Heart left ventricle (tissue), 16 donors: ENCODE measurements at regions not wholly inside any gene's neighbourhood (a gene's known extent, or its start where the extent isn't known, plus 50 kb on each side); places are given as distances from the start of the nearest gene placed in this dataset.
"Not testable (repeated sequence)": the region's sequence is repeated elsewhere in the genome, so short reads cannot be mapped to it uniquely, and the experiment has no call there.

Experiments
- ATAC-seq, 4 donors: fragments of 200-7000 bp; cut with Tn5 transposase; one replicate each; pipeline ENCODE4 v1.9.1; 2020 to 2022; ENCODE audit warnings: moderate library complexity in 4 of 4, mild to moderate bottlenecking in 3 of 4, moderate number of reproducible peaks in 1 of 4
- DNase-seq, 5 donors: peaks; one replicate each; pipeline ENCODE4 v3.0.0-alpha.2; 2020
- H3K27ac ChIP-seq, 12 donors: fragments of 200-600 bp; sonication (generic) in 4 of 12; one replicate each; pipeline versions ENCODE4 v1.5.0 to v1.8.0; 2016 to 2022; ENCODE audit warnings: mild to moderate bottlenecking in 2 of 12
- H3K27me3 ChIP-seq, 9 donors: fragments of 200-600 bp; sonication (generic) in 2 of 9; one replicate each; pipeline versions ENCODE4 v1.5.1 to v1.8.0; 2016 to 2022; ENCODE audit warnings: mild to moderate bottlenecking in 3 of 9
- H3K36me3 ChIP-seq, 9 donors: fragments of 200-600 bp; sonication (generic) in 2 of 9; one replicate each; pipeline versions ENCODE4 v1.5.0 to v1.8.0; 2018 to 2022; ENCODE audit warnings: mild to moderate bottlenecking in 2 of 9
- H3K4me1 ChIP-seq, 12 donors: fragments of 200-600 bp; sonication (generic) in 4 of 12; one replicate each; pipeline versions ENCODE4 v1.5.0 to v1.8.0; 2016 to 2022; ENCODE audit warnings: mild to moderate bottlenecking in 3 of 12
- H3K4me3 ChIP-seq, 12 donors: fragments of 200-600 bp; sonication (generic) in 4 of 12; one replicate each; pipeline versions ENCODE4 v1.5.0 to v1.8.0; 2017 to 2022; ENCODE audit warnings: mild to moderate bottlenecking in 9 of 12, moderate library complexity in 4 of 12
- H3K9me3 ChIP-seq, 12 donors: fragments of 200-600 bp; sonication (generic) in 4 of 12; one replicate each; pipeline versions ENCODE4 v1.5.0 to v1.8.0; 2016 to 2022; ENCODE audit warnings: mild to moderate bottlenecking in 1 of 12
- POLR2A ChIP-seq, 2 donors: fragments of 450-650 bp; IDR thresholded peaks; one replicate each; pipeline ENCODE4 v1.6.1; 2017; ENCODE audit warnings: antibody characterized with exemption in 2 of 2, mild to moderate bottlenecking in 2 of 2, moderate library complexity in 2 of 2
- WGBS, 4 donors: extraction: QIAGEN DNeasy Blood & Tissue Kit in 2 of 4; methylation state at CpG; one replicate each; pipeline versions ENCODE4 v1.1.5 to v1.1.7; 2013 to 2018; 5-methylcytosine and 5-hydroxymethylcytosine counted together
- intact Hi-C, 10 donors: fragments of 100-400 bp; cut with DNase I; formaldehyde crosslinking; loops; one replicate each; pipeline versions ENCODE4 v1.11.1 to v1.14.2; 2022
- TF ChIP-seq, protein P1 (sequence below), 12 donors: fragments of 200-600 bp; sonication (generic) in 4 of 12; IDR thresholded peaks; one replicate each; pipeline versions ENCODE4 v1.5.0 to v1.8.0; 2018 to 2022; ENCODE audit warnings: antibody characterized with exemption in 12 of 12, mild to moderate bottlenecking in 5 of 12
- donor health status: ischemic (EF 13 %, LVEDD 7.1; RV severe dilation, severe dysfunction).
- donor health status: healthy with polysubstance abuse.
- donor health status: DM: no; HTN: yes; CAD: no.
- donor health status: DM: no; HTN: no; CAD: no.
- donor health status: ischemic (EF 25% LVEDD 6.9; RV normal size, moderate dysfunction).
- donor health status: ischemic (EF 25% LVEDD 5.7; RV mildly dilated, moderate dysfunction).
- donor health status: healthy.
- donor health status: DM: yes; HTN: yes; CAD: no.
- donor health status: ischemic (EF 35%, LVEDD 5.7; RV mildly dilated, moderate dysfunction).
- donor health status: nonischemic (EF 11% LVEDD 7.7; RV severe dilation, severe dysfunction).
- donor health status: DM: yes; HTN: yes; CAD: no.
- donor health status: PGD.
- donor health status: ischemic (EF 29% LVEDD 5.4; RV normal size, mild dysfunction).
- donor health status: nonischemic (EF 23%, LVEDD 6.1; RV moderate dilation, normal function).

DNA sequence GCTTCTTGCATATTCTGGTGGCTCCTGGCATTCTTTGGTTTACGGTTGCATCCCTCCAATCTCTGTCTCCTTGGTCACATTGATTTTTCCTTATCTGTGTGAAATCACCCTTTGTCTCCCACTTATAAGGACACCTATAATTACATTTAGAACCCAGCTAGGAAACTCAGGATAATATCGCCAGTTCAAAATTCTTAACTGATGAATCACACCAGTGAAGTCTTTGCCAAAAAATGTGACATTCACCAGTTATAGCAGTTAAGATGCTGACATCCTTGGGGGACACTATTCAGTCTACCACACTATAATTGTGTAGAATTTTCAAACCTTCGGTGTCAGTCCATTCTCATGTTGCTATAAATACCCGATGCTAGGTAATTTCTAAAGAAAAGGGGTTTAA is 320.2 kb downstream of the TMX3 start:
- Histone ChIP-seq H3K9me3 (no peaks in the 10 kb centered on the region), H3K4me3 (no peak overlapping the region), H3K36me3 (no peaks in the 10 kb centered on the region), H3K27me3 (no peaks in the 10 kb centered on the region), H3K4me1 (no peaks in the 10 kb centered on the region), H3K27ac (no peak overlapping the region)
- ATAC-seq = no peak
- TF ChIP-seq, protein P1, sequence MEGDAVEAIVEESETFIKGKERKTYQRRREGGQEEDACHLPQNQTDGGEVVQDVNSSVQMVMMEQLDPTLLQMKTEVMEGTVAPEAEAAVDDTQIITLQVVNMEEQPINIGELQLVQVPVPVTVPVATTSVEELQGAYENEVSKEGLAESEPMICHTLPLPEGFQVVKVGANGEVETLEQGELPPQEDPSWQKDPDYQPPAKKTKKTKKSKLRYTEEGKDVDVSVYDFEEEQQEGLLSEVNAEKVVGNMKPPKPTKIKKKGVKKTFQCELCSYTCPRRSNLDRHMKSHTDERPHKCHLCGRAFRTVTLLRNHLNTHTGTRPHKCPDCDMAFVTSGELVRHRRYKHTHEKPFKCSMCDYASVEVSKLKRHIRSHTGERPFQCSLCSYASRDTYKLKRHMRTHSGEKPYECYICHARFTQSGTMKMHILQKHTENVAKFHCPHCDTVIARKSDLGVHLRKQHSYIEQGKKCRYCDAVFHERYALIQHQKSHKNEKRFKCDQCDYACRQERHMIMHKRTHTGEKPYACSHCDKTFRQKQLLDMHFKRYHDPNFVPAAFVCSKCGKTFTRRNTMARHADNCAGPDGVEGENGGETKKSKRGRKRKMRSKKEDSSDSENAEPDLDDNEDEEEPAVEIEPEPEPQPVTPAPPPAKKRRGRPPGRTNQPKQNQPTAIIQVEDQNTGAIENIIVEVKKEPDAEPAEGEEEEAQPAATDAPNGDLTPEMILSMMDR (IDR thresholded peaks at IDR 0.05) = no peak
- WGBS, 4 donors = 62 to 81% (median 70%) methylated on average over 4 of the region's 4 CpGs
- DNase-seq = no peak
- intact Hi-C loops = no loop called here

DNA sequence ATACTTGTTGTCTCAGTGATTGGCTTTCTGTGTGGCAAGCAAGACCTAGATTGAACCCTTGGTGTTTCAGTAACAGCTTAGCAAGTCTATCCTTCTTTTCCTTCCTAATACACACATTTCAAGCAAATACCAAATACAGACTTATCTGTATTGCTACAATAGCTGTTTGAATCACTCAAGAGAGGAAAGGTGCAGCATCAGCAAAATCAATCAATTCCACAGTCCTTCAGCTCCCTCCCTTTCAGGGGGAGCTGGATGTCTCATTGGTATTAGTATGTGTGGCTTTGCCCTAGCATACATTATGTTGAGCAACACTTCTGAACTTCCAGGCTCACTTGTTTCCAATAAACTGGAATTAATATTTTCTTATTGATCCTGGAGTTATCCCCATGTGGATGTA is 323.1 kb downstream of the TMX3 start:
- intact Hi-C loops = no loop called here
- Histone ChIP-seq H3K4me1 (no peaks in the 10 kb centered on the region), H3K9me3 (no peaks in the 10 kb centered on the region), H3K27me3 (no peaks in the 10 kb centered on the region), H3K4me3 (no peak overlapping the region), H3K27ac (no peak overlapping the region), H3K36me3 (no peaks in the 10 kb centered on the region)
- no peak for DNase-seq
- no peak for ATAC-seq
- no peak for TF ChIP-seq POLR2A (IDR thresholded peaks at IDR 0.05)
- TF ChIP-seq, protein P1 (IDR thresholded peaks at IDR 0.05) = no peak

DNA sequence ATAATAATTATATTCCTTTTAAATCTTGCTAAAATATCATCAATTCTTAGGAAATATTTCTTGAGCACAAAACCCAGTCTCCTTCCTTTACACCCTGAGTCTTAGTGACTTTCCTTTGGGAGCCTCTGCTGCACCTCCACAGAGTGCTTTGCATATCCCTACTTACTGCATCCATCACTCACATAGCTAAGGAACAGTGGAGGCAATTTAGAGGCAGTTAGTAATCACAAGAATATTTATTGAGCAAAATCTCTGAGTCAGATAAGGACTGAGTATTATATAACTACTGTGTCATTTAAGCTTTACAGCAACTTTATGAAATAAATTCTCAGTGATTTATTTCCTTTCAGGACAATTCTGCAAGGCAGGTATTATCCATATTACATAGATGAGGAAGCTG is 327.7 kb downstream of the TMX3 start:
- TF ChIP-seq, protein P1 (IDR thresholded peaks at IDR 0.05) = no peak
- TF ChIP-seq POLR2A (IDR thresholded peaks at IDR 0.05) = no peak
- intact Hi-C loops = no loop called here
- Histone ChIP-seq H3K27me3 (no peaks in the 10 kb centered on the region), H3K27ac (no peak overlapping the region), H3K9me3 (peaks cover 0 to 12% (median 0%) of the 10 kb centered on the region in 12 donors), H3K36me3 (no peaks in the 10 kb centered on the region), H3K4me3 (no peak overlapping the region), H3K4me1 (no peaks in the 10 kb centered on the region)
- no peak for ATAC-seq
- DNase-seq = no peak

DNA sequence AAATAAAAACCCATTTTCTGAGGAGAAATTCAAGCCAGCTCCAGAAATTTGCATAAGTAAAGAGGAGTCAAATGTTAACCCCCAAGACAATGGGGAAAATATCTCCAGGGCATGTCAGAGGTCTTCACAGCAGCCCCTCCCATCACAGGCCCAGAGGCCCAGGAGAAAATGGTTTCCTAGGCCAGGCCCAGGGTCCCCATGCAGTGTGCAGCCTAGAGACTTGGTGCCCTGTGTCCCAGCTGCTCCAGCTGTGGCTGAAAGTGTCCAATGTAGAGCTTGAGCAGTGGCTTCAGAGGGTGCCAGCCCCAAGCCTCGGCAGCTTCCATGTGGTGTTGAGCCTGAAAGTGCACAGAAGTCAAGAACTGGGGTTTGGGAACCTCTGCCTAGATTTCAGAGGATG is 330.9 kb downstream of the TMX3 start:
- intact Hi-C loops, H3K27me3 ChIP-seq, H3K4me1 ChIP-seq, H3K36me3 ChIP-seq, DNase-seq, ATAC-seq, H3K27ac ChIP-seq, H3K4me3 ChIP-seq: not testable (repeated sequence)
- H3K9me3 ChIP-seq = peaks cover 0 to 12% (median 0%) of the 10 kb centered on the region in 12 donors
- WGBS, 4 donors = 54 to 88% (median 64%) methylated on average over 1 of the region's 1 CpG

DNA sequence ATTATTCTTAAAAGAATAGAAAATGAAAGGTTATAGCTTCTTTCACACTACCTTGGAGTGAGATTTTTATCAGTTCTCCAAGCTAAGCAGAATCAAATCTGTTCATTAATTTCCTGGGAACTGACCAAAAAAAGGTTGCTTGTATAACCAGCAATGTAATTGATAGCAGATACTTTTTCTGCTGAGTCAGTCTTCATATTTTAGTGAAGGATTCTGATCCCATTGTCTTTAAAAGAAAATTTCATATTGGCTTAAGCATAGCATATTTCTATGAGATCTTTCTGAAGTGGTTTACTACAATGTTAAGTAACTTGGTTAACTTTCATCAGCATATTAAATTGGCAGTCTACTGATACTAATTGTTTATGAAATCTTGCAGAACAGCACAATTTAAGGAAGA is 338.0 kb downstream of the TMX3 start:
- ATAC-seq (no peak), DNase-seq (no peak)
- intact Hi-C loops = no loop called here
- no peaks in the 10 kb centered on the region for H3K4me1 ChIP-seq
- no peak overlapping the region for H3K27ac ChIP-seq
- H3K36me3 ChIP-seq = no peaks in the 10 kb centered on the region
- no peaks in the 10 kb centered on the region for H3K9me3 ChIP-seq
- no peak overlapping the region for H3K4me3 ChIP-seq
- no peaks in the 10 kb centered on the region for H3K27me3 ChIP-seq
- TF ChIP-seq POLR2A (IDR thresholded peaks at IDR 0.05) = no peak
- TF ChIP-seq, protein P1 (IDR thresholded peaks at IDR 0.05) = no peak
